ENCODE measurements at regions not wholly inside any gene's neighbourhood (a gene's known extent, or its start where the extent isn't known, plus 50 kb on each side); places are given as distances from the start of the nearest gene placed in this dataset.

- in situ Hi-C loops (cut with HindIII; ENCODE audit: low sequenced_read_pairs), result no loop called here
These were observed 229.7 kb upstream of the FMN2 start for GRCh38 chr1:239861985-239862384.

DNA sequence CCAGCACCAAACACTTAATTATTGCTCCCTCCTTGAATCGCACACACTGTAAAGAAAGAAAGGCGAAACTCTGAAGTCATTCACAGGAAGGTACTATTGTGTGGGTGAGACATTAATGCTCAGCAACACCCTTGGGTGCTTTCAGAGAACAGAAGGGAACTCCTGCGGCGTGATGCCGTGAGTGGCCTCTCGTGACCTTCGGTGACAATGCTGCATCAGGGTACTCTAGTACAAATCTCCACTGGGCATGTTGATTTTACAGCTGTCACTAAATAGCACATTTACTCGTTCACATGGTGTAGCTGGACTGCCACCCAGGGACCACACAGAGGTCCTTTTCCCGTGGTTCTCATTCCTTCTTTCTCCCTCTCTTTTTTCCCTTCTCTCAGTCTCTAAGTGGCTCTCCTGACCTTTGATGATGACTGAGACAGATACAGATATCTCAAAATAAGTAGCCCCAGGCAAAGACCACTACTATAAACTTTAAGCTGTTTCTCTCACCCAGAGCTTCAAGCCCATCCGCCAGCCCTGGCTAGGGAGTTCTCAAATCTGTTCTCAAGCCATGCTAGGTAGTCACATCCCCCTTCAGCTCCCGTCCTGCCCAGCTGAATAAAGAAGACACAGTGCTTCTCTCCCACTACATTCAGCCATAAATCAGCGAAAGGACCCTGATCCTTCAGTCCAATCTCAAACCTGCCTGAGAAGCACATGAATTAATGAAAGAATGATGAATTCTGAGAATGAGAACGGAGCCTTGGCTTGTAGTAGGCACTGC is 223.4 kb upstream of the FMN2 start:
- in situ Hi-C loops (cut with HindIII; ENCODE audit: low sequenced_read_pairs), result no loop called here

DNA sequence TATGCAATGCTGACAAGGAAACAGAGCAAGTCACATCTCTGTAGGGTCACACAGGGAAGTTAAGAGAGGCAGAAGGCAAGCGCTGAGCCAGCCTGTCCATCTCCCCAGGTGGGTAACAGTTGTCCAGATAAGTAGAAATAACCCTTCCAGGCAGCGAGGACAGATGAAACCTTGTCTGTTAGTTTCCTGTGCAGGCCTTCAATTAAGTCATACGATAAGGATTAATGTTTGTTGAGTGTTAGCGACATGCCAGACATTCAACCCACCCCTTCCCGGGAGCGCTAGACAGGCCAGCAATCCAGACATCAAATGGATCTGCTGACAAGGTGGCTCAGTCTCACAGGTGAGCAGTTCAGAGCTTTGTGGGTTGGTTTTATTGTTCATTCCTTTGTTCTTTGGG is 221.5 kb upstream of the FMN2 start:
- in situ Hi-C loops (cut with HindIII; ENCODE audit: low sequenced_read_pairs), result no loop called here

GRCh38 chr1:239872626-239873025 is 219.1 kb upstream of the FMN2 start:
- in situ Hi-C loops (cut with HindIII; ENCODE audit: low sequenced_read_pairs), result no loop called here

DNA sequence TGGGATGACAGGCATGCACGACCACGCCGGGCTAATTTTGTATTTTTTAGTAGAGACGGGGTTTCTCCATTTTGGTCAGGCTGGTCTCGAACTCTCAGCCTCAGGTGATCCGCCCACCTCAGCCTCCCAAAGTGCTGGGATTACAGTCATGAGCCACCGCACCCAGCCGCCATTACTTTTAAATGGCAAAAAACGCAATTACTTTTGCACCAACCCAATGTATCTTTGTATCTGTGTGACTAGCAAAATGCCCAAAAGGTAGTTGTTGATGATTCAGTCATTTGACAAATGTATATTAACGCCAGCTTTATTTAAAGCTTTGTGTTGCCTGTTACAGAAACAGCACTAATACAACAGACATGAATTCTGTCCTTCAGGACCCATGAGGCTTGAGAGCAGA is 216.9 kb upstream of the FMN2 start:
- in situ Hi-C loops (cut with HindIII; ENCODE audit: low sequenced_read_pairs), result no loop called here

DNA sequence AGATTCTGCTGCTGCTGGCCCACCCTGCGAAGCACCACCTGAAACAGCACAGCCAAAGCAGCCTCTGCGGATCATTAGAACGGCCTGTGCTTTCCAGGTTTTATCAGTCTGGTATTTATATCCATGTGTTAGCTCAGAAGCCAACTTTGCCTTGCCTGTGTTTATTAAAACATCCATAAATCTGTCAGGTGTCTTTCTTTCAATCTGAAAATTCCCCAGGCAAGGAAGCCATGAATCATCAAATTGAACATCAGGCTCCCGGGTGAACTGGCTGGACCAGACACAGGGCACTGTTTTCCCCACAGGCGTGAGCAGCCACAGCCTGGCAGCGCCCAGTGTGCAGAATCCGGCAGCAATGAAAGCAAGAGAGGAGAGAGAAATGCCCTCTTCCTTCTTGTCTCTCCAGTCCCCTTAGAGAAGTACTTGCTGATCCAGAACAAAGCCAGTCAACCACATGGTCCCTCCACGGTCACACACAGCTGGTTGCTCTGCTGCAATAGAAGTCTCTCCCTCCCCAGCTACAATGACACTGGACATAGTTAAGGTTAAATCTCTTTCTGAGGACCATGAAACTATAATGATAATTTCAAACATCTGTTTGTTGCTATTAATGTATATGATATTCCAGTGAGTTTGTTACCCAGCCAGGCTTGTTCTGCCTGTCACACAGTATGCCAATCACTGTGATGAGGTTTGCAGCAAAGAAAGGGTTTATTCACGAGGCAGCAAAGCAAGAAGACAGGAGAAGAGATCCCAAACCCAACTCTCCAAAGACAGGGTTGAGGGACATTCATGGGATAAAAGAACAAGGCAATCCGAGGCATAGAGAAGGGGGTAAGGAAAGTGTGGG is 212.1 kb upstream of the FMN2 start:
- in situ Hi-C loops (cut with HindIII; ENCODE audit: low sequenced_read_pairs), result no loop called here

DNA sequence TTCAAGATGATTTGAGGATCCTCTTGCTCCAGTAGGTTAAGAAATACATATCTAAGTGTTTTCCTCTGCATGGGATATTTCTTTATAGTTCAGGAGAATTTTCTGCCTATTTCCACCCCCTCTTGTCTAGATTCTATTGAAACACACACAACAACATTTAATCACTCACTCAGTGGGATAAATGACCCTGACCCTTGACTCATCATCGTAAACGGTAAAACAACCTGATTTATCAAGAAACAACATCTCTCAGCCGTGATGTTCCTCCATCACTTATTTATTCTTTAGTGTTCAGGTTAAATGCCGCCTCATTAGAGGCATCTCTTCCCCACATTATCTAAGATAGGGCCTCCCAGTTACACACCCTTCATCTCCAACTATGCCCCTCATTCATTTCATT is 208.7 kb upstream of the FMN2 start:
- in situ Hi-C loops (cut with HindIII; ENCODE audit: low sequenced_read_pairs), result no loop called here

DNA sequence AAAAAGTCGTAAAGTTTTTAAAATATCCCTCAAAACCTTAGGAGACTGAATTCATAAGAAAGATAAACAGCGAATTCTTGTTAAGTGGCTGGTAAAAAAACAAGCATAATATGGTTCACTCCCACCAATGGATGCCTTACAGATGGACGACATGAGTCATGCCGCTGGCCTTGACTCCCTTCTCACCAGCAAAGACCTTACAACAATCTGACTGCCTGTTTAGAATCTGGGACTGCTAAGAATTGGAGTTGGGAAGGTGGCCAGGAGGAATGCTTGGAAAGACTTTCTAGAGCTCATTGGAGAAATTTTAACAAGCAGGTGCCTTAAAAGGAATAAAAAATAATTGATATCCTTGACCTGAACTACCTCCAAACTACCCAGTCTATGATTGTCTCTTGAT is 206.9 kb upstream of the FMN2 start:
- in situ Hi-C loops (cut with HindIII; ENCODE audit: low sequenced_read_pairs), result no loop called here

- in situ Hi-C loops (cut with HindIII; ENCODE audit: low sequenced_read_pairs), result no loop called here
These were observed 205.4 kb upstream of the FMN2 start for GRCh38 chr1:239886266-239886665.

DNA sequence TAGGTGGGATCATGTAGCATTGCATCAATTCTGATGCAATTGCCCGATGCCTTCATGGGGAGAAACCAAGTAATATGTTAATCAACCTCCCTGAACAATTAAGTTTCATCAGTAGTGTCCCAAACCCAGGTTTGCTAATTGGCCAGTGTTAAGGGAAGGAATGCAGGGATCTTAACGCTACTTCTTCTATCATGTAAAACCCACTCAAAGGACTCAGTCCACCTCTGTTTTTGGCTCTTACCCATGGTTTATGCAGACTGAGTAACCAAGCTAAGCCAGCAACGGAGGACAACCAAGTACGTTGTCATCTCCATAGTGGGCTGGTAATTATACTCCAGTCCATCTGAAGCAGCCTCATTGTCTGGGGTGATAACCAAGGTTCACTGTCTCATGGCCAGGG is 203.0 kb upstream of the FMN2 start:
- in situ Hi-C loops (cut with HindIII; ENCODE audit: low sequenced_read_pairs), result no loop called here

DNA sequence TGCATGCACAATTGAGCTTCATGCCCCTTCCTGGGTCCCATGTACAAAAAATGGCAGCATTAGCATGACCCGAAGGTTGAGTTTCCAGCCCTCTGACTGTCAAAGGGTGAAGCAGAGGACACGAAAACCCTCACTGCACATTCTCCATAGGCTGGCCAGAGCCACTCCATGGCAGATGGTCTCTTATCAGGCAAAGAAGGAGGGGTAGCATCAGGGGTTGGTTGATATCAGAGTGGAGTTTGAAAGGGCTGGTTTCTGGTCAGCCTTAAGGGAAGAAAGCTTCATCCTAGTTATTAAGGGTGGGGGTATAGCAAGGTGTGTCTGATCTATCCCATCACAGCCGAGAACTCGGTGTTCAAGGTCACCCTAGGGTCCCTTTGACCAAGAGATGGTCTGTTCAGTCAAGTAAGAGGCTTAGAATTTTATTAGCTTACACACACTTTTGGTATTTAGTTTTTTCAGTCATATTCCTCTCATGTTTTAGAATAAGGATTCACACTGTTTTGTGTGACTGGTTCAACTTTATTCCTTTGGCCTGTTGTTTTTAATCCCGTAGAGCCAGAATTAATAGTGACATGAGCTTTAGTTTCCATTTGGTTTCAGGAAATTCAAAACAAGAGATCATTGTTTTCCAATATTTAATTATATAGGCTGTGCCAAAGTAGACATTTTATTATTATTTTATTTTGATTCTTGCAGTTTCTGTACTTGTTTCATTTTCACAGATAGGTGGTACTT is 199.9 kb upstream of the FMN2 start:
- in situ Hi-C loops (cut with HindIII; ENCODE audit: low sequenced_read_pairs), result no loop called here

DNA sequence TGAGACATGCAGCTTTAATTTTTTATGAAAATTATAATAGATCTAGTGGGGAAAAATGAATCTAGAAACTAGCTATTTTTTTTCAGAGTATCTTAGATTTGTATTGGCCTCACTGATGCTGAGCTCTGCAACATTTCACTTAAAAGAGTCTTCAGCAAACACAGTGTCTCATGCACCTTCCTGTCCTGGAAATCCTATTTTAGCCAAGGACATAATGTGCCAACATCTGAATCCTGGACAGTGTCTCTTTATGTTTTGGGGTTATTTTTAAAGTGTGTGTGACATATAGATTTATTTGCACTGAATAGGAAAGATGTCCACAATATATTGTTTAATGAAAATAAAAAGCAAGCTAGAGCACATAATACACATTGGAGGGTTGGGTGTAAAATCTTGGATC is 199.1 kb upstream of the FMN2 start:
- in situ Hi-C loops (cut with HindIII; ENCODE audit: low sequenced_read_pairs), result no loop called here

DNA sequence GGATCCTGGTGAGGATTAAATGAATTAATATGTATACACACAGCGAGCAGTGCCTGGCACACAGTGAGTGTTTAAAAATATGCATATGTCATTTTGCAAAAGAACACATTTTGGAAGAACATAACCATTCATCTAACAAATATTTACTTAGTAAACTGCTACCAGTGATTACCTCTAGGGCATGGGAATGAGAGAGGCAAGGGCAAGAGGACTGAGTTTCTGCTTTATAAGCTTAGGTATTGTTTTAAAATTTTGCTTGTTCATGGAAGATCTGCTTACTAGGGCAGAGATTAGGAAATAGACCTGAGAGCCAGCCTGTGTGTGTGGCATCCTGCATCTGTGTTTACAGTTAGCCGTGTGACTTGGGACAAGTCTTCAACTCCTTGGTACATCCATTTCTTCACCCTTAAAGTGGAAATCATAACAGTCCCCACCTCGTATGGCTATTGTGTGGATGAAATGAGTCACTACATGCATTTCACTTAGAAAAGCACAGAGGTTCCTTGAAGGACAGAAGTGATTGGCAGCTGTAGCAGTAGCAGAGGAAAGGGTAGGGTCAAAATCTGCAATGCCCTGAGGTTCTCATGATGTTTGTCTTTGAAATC is 198.5 kb upstream of the FMN2 start:
- in situ Hi-C loops (cut with HindIII; ENCODE audit: low sequenced_read_pairs), result no loop called here

- in situ Hi-C loops (cut with HindIII; ENCODE audit: low sequenced_read_pairs), result no loop called here
These were observed 195.1 kb upstream of the FMN2 start for GRCh38 chr1:239896569-239896968.

- in situ Hi-C loops (cut with HindIII; ENCODE audit: low sequenced_read_pairs), result no loop called here
These were observed 194.7 kb upstream of the FMN2 start for GRCh38 chr1:239896980-239897379.

DNA sequence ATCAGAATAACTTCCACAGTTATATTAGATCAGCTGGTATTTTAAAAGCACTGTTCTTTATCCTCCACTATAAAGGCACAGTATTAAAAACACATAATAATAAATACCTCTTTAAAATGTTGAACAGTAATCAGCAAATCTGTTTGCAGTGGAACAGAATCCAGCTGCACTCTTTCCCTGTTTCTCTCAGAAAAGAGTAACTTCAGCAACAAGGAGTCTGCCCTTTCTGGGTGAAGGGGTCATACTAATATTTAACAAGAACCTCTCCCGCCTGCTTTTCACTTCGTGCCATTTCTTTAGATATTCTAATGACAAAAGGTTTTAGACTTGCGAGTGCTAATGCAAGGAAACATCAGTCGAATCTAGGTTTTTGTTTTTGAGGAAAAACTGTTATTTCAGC is 194.2 kb upstream of the FMN2 start:
- in situ Hi-C loops (cut with HindIII; ENCODE audit: low sequenced_read_pairs), result no loop called here

DNA sequence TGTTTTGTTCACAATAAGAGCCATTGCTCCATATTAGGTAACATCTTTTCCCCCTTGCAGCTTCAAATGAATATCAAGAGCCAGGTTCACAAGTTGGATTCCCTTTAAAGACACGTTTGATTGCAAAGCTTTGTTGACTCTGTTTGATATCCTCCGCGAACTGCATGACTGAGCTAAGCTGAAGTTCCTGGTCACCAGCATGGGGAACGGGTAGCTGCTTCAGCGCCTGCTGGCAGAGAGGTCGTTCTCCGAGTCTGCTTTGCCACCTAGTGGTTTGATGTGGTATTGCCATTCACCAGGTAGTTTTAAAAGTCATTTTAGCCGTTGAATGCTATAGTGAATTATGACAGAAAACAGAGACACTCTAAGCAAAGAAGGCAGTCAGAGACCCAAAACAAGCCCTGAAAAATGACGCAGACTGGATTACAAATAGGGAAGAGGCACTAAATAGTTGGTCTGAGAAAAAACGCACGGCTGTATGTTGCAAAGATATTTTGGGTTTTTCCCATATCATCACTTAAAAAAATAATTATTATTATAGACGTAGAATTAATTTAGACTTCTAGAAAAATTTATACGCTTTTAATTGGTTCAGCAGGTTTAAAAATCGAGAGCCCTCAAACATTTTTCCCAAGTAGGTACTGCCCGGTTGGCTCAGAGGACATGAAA is 193.5 kb upstream of the FMN2 start:
- in situ Hi-C loops (cut with HindIII; ENCODE audit: low sequenced_read_pairs), result no loop called here

DNA sequence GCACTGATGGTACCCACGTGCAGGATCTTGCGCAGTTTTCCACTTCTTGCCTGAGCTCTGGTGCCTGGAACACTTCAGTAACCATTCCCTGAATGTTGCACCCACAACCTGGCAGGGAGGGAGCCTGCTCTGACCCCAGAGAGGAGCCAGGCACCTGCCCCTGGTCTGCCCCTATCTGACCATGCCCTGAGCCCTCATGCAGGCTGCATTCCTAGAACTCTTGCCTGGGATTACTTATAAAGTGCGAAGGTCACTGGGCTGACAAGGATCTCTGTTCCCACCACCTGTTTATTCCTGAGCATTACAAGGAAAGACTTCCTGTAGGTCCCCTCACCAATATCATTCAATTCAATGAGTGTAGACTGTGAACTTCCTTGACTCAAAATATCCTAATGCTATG is 191.9 kb upstream of the FMN2 start:
- in situ Hi-C loops (cut with HindIII; ENCODE audit: low sequenced_read_pairs), result no loop called here

DNA sequence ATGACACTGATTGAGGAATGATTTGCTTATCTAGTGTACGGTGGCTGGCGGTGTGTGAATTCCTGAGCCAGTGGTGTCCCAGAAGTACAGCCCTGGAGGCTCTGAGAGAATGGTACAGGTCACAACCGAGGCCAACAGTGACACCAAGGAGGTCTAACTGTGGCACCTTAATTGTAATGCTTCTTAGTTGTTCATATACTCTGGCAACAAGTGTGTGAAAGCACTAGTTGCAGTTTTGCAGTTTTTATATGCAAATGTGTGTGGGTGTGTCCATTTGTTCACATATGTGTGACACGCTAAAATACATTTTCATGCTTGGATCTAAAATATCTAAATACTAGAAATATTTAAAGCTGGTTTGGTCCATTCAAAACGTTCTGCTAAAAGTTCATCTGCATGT is 185.3 kb upstream of the FMN2 start:
- in situ Hi-C loops (cut with HindIII; ENCODE audit: low sequenced_read_pairs), result no loop called here

DNA sequence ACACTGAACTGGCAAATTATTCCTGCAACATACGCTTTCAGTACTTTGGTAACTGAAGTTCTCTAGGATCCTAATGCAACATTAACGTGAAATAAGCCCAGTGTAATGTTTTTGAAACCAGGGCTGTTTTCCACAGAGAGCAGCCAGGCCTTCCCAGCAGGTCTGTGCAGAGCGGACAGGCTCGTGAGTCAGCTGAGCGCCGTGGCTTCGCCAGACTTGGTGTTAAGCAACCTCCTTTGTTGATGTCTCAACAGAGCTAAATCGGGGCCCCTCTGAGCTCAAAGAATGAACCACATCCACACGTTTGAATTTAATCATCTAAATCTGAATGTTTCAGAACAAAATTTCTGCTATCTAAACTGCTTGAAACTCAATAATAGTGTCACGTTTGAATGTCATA is 181.8 kb upstream of the FMN2 start:
- in situ Hi-C loops (cut with HindIII; ENCODE audit: low sequenced_read_pairs), result no loop called here

DNA sequence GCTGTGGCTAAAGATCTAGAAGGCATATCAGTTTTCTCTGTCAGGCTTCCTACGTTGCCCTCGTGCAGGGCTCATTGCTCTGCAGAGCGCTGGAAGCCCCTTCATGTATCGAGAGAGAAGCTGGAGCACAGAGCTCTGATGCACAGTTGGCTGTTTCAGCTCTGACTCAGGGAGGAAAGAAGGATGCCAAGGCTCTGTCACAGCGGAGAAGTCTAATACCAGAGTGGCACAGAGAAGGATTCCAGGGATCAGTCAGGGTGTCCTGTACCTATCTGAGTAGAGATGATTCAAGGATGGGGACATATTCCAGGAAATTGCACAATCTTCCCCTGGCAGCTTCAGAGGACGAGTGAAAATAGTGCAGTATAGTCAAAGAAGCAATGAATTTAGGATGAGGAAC is 179.2 kb upstream of the FMN2 start:
- in situ Hi-C loops (cut with HindIII; ENCODE audit: low sequenced_read_pairs), result no loop called here
